Testis (tissue), 2 donors: ENCODE measurements at regions not wholly inside any gene's neighbourhood (a gene's known extent, or its start where the extent isn't known, plus 50 kb on each side); places are given as distances from the start of the nearest gene placed in this dataset.

Experiments
- CTCF ChIP-seq, 3 experiments: fragments of 450-650 bp in 2 of 3; fragments of 200-600 bp in 1 of 3; sonication (generic) in 1 of 3; IDR thresholded peaks; one replicate each; pipeline ENCODE4 v1.5.1; 2016 to 2019; ENCODE audit warnings: antibody characterized with exemption in 3 of 3, mild to moderate bottlenecking in 2 of 3, moderate library complexity in 1 of 3
- POLR2A ChIP-seq: fragments of 450-650 bp; IDR thresholded peaks from one replicate; pipeline ENCODE4 v1.6.1; 2017; ENCODE audit warnings: antibody characterized with exemption, mild to moderate bottlenecking, moderate library complexity

DNA sequence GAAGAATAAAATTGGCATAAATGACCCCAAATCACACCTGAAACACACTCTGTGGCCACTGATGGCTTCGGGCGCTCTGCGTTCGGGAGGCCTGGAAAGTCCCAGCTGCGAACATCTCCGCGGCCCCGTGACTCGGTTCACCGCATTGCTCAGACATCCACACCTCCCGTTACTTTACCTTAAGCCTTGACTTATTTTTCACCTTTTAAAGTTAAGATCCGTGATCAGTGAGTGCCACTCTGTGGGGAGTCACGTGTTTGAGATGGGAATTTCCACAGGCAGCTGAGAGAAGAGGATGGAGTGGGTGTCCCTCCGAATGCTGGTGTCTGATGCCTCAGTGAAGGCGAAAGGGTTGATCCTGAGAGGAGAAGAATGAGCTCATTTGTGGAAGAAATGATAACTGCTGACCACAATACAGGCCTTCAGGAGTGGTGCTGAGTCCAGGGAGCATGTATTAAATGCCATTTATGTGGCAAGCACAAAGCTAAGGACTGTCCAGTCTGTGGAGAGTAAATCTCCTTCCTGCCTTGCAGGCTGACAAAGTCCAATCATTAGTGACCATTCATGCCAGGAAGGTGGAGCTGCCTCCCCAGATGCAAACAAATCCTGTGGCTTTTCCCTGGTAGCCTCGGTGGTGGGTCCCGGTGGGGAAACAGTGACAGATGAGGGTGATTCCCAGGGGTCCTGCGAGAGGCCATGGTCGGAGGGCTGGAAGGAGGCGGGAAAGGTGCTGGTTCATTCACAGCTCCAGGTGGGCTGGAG is 168.8 kb downstream of the RTP5 start:
- TF ChIP-seq CTCF (IDR thresholded peaks at IDR 0.05) (no peak), POLR2A (no peak)
